NCI-H446 (cell line): ENCODE measurements at regions not wholly inside any gene's neighbourhood (a gene's known extent, or its start where the extent isn't known, plus 50 kb on each side); places are given as distances from the start of the nearest gene placed in this dataset.
"Not testable (repeated sequence)": the region's sequence is repeated elsewhere in the genome, so short reads cannot be mapped to it uniquely, and the experiment has no call there.

Experiments used
- DNase-seq, 2 experiments: peaks; one replicate each; lab custom pipeline; 2025; lab: John Stamatoyannopoulos, UW

DNA sequence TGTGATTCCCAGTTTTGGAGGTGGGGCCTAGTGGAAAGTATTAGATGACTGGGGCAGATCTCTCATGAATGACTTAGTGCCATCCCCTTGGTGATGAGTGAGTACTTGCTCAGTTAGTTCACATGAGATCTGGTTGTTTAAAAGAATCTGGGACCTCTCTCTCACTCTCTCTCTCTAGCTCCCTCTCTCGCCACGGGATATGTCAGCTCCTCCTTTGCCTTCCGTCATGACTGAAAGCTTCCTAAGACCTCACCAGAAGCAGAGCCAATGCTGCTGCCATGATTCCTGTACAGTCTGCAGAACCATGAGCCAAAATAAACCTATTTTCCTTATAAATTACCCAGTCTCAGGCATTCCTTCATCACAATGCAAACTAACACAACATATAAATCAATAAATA lies 176.7 kb downstream of the PRELID2 start:
- no peak for DNase-seq

GRCh38 chr5:145652700-145653099 lies 182.4 kb downstream of the PRELID2 start:
- not testable (repeated sequence) for DNase-seq

- not testable (repeated sequence) for DNase-seq
Measured at GRCh38 chr5:145647137-145647536, 188.0 kb downstream of the PRELID2 start.

DNA sequence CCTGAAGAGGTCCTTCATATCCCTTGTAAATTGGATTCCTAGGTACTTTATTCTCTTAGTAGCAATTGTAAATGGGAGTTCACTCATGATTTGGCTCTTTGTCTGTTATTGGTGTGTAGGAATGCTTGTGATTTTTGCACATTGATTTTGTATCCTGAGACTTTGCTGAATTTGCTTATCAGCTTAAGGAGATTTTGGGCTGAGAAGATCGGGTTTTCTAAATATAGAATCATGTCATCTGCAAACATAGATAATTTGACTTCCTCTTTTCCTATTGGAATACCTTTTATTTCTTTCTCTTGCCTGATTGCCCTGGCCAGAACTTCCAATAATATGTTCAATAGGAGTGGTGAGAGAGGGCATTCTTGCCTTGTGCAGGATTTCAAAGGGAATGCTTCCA lies 191.9 kb downstream of the PRELID2 start:
- not testable (repeated sequence) for DNase-seq

- no peak for DNase-seq
Measured at GRCh38 chr5:145637396-145637795, 197.7 kb downstream of the PRELID2 start.

DNA sequence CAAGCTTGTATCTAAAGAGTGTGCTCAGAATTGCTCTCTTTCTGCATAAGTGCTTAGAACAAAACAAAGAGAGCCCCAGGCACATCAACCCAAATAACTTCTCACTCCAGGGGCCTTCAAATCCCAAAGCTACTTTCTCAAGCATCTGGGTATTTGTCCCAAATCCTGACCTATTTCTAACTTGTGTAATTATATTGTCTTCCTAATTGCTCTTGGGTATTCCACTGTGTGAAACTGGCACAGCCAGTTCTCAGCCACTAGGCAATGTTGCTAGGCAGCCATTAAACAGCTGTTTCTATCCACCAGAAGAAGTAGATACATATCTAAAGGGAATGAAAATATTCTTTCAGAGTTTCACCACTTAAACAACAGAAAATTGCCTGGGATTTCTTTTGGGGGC lies 198.8 kb downstream of the PRELID2 start:
- no peak for DNase-seq

DNA sequence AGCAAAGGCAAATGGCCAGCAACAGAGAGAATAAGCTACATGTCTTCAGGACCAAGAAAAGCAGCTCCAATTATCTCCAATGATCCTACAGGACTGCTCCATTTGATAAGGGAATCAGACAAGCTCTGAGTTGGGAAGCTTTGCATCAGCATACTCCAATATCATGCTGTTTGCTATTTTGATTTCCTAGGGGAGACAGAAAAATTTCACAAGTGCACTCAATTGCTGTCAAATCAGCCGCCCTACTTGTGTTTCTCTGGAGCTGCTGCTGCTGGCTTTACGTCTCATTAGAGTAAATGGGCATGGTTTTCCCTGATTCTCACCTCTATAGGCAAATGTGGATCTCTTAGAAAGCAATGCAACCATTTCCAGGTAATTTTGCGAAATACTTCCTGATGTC lies 201.7 kb downstream of the PRELID2 start:
- no peak for DNase-seq

- no peak for DNase-seq
Measured at GRCh38 chr5:145632701-145633100, 202.4 kb downstream of the PRELID2 start.

GRCh38 chr5:145629047-145629446 lies 206.1 kb downstream of the PRELID2 start:
- no peak for DNase-seq

DNA sequence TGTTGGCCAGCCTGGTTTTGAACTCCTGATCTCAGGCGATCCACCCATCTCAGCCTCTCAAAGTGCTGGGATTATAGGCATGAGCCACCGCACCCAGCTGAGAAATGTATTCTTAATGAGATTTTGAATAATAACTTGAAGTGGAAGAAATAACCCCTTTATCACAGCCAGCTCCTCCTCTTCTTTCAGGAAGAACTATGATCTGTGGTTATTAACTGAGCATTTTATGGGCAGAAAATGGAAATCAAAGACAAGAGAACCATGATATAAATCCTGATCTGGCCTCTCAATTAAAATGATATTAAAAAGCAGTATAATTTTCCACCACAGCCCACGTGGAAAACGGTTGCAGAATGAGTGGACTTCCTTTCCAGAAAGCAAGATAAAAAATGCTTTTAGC lies 206.6 kb downstream of the PRELID2 start:
- no peak for DNase-seq

DNA sequence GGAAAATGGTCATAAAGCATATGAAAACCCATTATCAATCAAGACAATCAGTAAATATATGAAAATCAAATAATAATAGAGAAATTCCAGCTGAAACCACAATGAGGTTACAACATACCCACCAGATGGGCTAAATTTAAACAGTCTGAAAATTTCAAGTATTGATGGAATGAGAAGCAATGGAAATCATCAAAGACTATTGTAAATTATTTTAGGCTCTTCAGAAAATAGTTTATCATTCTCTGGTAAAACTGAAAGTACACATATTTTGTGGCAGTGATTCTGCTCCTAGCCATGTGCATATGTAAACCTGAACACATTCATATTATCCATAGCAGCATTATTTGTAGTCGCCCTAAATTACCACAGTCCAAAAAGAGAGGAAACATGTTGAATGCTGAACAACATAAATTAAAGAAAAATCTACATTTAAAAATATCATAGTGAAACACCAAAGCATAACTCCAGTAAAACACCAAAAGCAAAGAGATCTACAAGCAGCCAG lies 215.3 kb downstream of the PRELID2 start:
- no peak for DNase-seq

DNA sequence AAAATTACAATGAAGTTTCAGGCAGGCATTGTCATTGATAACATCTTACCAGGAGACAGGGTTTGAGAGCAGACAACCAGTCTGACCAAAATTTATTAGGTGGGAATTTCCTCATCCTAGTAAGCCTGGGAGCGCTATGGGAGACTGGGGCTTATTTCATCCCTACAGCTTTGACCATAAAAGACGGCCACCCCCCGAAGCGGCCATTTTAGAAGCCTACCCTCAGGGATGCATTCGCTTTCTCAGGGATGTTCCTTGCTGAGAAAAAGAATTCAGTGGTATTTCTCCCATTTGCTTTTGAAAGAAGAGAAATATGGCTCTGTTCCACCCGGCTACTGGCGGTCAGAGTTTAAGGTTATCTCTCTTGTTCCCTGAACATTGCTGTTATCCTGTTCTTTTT lies 218.4 kb downstream of the PRELID2 start:
- not testable (repeated sequence) for DNase-seq

DNA sequence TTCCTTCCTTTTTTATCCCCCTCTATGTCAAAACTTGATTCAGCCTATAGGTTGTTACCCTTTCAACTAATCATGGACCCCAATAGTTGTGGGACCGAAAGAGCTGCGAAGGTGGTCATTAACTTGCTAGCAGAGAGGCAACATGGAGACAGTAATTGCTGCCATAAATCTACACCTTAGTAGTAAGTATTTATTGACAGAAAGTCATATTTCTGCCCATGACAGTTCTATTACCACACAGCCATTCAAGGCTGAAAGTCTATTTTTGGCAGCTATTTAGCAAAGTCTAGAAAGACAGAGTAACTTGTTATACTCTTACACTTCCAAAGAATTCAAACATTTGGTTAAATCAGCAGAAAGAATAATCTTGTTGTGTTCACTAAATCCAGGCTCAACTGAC lies 236.2 kb downstream of the PRELID2 start:
- DNase-seq: no peak

DNA sequence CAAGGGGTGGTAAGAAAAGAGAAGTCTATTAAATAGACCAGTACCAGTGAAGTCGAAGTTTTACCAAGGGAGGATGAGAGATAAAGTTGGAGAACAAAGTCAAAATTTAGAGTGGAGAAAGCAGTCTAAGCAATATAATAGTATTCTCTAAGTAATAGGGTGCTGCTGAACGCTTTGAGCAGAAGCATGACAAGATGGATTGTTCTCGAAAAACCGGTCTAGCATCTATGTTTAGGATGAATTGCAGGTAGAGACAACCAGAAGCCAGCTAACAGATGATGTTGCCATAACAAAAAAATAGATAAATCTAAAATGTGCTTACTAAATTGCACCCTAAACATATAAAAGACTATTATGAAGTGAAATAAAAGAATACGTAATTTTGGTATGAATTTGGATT lies 237.0 kb downstream of the PRELID2 start:
- no peak for DNase-seq

- DNase-seq: no peak
Measured at GRCh38 chr5:145591578-145591977, 243.6 kb downstream of the PRELID2 start.

DNA sequence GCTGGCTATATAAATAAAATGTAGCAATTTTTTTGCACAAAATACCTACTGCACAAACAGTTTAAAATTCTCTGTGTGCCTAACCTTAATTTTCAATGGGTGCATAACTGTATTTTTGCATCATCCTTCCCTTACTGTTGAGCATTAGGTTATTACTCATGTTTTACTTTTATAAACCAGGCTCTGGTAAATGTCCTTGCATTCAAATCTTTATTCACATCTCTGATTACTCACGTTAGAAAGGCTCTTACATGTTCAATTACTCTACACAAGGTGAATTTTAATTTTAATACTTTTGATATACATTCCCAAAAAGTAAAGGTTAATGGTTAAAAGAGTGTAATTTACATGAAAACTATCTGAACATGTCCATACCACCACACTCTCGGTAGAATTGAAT lies 246.1 kb downstream of the PRELID2 start:
- DNase-seq: no peak

DNA sequence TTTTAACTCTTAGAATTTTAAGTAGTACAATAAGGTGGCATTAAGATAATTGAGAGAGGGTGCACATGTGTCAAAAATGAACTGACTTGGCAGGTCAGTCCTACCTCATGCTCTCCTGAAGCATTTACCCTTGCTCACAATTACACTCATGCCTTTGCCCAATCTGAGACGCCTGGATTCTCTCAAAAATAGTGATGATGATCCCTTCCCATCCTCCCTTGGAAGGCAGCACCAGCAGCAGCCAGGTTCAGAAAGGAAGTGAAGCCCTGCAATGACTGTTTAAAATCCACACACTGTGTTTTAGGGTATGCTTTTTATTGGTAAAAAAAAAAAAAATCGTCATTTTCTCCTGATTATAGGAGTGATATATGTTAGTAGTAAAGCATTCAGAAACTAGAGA lies 246.6 kb downstream of the PRELID2 start:
- DNase-seq: no peak

- DNase-seq: no peak
Measured at GRCh38 chr5:145588113-145588512, 247.0 kb downstream of the PRELID2 start.

- DNase-seq: no peak
Measured at GRCh38 chr5:145587710-145588109, 247.4 kb downstream of the PRELID2 start.

DNA sequence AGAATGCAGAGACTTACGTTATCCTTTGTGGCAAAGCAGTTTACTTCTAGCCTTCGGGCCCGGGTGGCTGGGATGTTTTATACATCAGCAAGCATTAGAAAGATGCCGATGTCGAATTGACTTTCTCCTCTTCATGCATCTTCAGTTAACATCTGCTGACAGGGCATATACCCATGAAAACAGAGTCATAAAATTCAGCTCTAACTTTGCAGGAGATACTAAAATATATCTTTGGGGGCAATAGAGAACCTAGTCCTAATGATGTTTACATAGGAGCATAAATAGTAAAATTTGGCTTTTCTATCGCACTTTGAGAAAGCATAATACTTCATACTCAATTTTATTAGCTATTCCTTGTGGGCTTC lies 247.9 kb downstream of the PRELID2 start:
- DNase-seq: no peak

DNA sequence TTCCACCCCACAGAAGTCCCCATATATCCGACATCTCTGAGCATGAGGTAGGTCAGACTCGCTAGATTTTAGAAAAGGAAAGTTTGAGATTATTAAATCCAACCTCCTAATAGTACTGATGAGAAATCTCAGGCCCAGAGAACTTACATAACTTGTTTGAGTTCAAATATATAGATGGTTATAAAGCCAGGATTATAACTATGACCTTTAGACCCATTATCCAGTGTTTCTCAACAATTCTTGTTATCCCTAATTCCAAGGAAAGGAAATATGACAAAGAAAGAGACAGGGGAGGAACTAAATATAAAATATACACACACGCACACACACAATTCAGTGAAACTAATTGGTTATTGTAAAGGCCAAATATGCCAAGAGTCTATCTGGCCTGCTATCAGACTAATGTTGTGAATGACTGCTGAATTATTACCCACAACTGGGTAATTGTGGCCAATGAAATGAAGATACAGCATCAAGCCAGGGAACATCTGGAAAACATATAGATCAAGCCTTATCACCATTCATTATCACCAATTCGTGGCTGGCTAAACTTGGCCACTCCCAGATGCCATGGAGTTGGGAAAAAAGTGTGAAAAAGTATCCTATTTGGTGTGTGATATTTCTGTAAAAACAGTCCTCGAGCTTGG lies 248.4 kb downstream of the PRELID2 start:
- no peak for DNase-seq

GRCh38 chr5:145585443-145586148 lies 249.5 kb downstream of the PRELID2 start:
- DNase-seq: no peak

DNA sequence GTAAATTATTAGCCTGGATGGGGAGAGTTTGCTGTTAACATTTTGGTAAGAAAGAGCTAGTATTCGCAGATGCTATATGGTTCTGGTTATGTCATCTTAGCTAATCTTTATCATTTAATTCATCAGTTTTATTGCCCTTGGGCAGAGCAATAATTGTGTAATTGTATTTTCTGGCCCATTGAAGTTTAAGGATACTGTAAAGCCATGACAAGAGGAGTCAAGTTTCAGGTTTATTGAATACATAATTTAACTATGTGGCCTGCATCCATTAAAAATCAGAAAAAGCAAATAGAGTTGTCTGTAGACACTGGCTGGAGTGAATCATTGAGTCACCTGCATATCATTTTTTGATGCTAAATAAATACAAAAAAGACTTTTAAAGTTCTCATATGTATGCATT lies 255.8 kb downstream of the PRELID2 start:
- peak; percentile 36 to 66 for DNase-seq
